Breast epithelium (tissue), 3 donors: ENCODE measurements at regions not wholly inside any gene's neighbourhood (a gene's known extent, or its start where the extent isn't known, plus 50 kb on each side); places are given as distances from the start of the nearest gene placed in this dataset.

Experiments
- POLR2A ChIP-seq: fragments of 450-650 bp; IDR thresholded peaks from one replicate; pipeline ENCODE4 v1.6.1; 2016; ENCODE audit warnings: antibody characterized with exemption, mild to moderate bottlenecking, moderate library complexity
- POLR2AphosphoS5 ChIP-seq, 3 donors: sonication (generic); formaldehyde crosslinking; IDR thresholded peaks; one replicate each; pipeline ENCODE4 v1.6.1; 2017; ENCODE audit warnings: antibody characterized with exemption in 3 of 3
- TF ChIP-seq, protein P1 (sequence below), 3 donors: fragments of 450-650 bp; IDR thresholded peaks; one replicate each; pipeline ENCODE4 v1.5.1; 2016 to 2017; ENCODE audit warnings: antibody characterized with exemption in 3 of 3, mild to moderate bottlenecking in 3 of 3, moderate library complexity in 3 of 3

DNA sequence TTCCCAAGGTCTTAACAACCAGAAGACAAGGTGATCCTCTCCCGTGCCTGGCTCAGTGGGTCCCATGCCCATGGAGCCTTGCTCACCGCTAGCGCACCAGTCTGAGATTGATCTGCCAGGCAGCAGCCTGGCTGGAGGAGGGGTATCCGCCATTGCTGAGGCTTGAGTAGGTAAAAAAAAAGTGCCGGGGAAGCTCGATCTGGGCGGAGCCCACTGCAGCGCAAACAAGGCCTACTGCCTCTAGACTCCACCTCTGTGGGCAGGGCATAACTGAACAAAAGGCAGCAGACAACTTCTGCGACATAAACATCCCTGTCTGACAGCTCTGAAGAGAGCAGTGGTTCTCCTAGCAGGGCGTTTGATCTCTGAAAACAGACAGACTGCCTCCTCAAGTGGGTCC lies 104.0 kb downstream of the C14orf39 start:
- TF ChIP-seq, protein P1, sequence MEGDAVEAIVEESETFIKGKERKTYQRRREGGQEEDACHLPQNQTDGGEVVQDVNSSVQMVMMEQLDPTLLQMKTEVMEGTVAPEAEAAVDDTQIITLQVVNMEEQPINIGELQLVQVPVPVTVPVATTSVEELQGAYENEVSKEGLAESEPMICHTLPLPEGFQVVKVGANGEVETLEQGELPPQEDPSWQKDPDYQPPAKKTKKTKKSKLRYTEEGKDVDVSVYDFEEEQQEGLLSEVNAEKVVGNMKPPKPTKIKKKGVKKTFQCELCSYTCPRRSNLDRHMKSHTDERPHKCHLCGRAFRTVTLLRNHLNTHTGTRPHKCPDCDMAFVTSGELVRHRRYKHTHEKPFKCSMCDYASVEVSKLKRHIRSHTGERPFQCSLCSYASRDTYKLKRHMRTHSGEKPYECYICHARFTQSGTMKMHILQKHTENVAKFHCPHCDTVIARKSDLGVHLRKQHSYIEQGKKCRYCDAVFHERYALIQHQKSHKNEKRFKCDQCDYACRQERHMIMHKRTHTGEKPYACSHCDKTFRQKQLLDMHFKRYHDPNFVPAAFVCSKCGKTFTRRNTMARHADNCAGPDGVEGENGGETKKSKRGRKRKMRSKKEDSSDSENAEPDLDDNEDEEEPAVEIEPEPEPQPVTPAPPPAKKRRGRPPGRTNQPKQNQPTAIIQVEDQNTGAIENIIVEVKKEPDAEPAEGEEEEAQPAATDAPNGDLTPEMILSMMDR (IDR thresholded peaks at IDR 0.05): no peak
- no peak for TF ChIP-seq POLR2AphosphoS5 (IDR thresholded peaks at IDR 0.05)
- TF ChIP-seq POLR2A: no peak
